ENCODE measurements at regions not wholly inside any gene's neighbourhood (a gene's known extent, or its start where the extent isn't known, plus 50 kb on each side); places are given as distances from the start of the nearest gene placed in this dataset.

DNA sequence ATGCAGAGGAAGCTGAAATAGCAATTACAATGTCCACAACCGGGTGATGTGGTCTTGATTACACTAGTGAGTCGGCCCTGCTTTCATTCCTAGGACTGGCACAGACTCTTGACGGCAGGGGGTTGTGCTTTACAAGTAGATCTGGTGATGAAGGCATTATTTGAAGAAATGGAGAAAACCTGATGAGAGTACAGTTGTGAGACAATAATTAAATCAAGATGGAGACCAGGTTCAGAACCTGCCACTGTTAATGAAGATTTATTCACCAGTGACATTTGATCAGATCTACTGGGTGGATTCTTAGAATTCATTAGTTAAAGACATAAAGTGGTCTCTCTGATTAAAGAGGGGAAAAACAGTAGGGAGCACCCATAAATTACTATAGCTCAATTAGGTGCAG is 747.2 kb downstream of the STPG2 start:
- TF ChIP-seq CTCF (IDR thresholded peaks at IDR 0.05) (no peak), POLR2A (IDR thresholded peaks at IDR 0.05) (no peak)
